Inferior parietal cortex (tissue), 1 donor: ENCODE measurements at regions not wholly inside any gene's neighbourhood (a gene's known extent, or its start where the extent isn't known, plus 50 kb on each side); places are given as distances from the start of the nearest gene placed in this dataset.
"Not testable (repeated sequence)": the region's sequence is repeated elsewhere in the genome, so short reads cannot be mapped to it uniquely, and the experiment has no call there.

ENCODE experiments used
- DNase-seq: peaks from one replicate; pipeline ENCODE4 v3.0.0-alpha.2; 2016; ENCODE audit errors: extremely low spot score

GRCh38 chr1:146715054-146715453 lies 223.1 kb upstream of the NBPF12 start:
- not testable (repeated sequence) for DNase-seq

- not testable (repeated sequence) for DNase-seq
These were observed 227.1 kb upstream of the NBPF12 start for GRCh38 chr1:146710838-146711521.

- DNase-seq: not testable (repeated sequence)
These were observed 228.8 kb upstream of the NBPF12 start for GRCh38 chr1:146709302-146709701.

- DNase-seq: not testable (repeated sequence)
These were observed 233.9 kb upstream of the NBPF12 start for GRCh38 chr1:146704162-146704724.

GRCh38 chr1:146701320-146701719 lies 236.8 kb upstream of the NBPF12 start:
- DNase-seq: not testable (repeated sequence)

- not testable (repeated sequence) for DNase-seq
These were observed 242.7 kb upstream of the NBPF12 start for GRCh38 chr1:146695388-146695787.

- DNase-seq: not testable (repeated sequence)
These were observed 246.3 kb upstream of the NBPF12 start for GRCh38 chr1:146691798-146692197.

GRCh38 chr1:146688893-146689292 lies 249.2 kb upstream of the NBPF12 start:
- not testable (repeated sequence) for DNase-seq

- not testable (repeated sequence) for DNase-seq
These were observed 251.3 kb upstream of the NBPF12 start for GRCh38 chr1:146686777-146687366.

- DNase-seq: not testable (repeated sequence)
These were observed 255.0 kb upstream of the NBPF12 start for GRCh38 chr1:146683126-146683429.

GRCh38 chr1:146682227-146683125 lies 255.6 kb upstream of the NBPF12 start:
- not testable (repeated sequence) for DNase-seq

GRCh38 chr1:146673729-146674299 lies 264.3 kb upstream of the NBPF12 start:
- not testable (repeated sequence) for DNase-seq

GRCh38 chr1:146672608-146673007 lies 265.5 kb upstream of the NBPF12 start:
- not testable (repeated sequence) for DNase-seq

- not testable (repeated sequence) for DNase-seq
These were observed 266.5 kb upstream of the NBPF12 start for GRCh38 chr1:146671588-146671987.

- DNase-seq: not testable (repeated sequence)
These were observed 267.1 kb upstream of the NBPF12 start for GRCh38 chr1:146670832-146671566.

- DNase-seq: not testable (repeated sequence)
These were observed 271.8 kb upstream of the NBPF12 start for GRCh38 chr1:146666275-146666674.

- not testable (repeated sequence) for DNase-seq
These were observed 277.9 kb upstream of the NBPF12 start for GRCh38 chr1:146660242-146660641.

GRCh38 chr1:146656356-146657060 lies 281.6 kb upstream of the NBPF12 start:
- not testable (repeated sequence) for DNase-seq

- not testable (repeated sequence) for DNase-seq
These were observed 283.4 kb upstream of the NBPF12 start for GRCh38 chr1:146654763-146655162.

- DNase-seq: not testable (repeated sequence)
These were observed 292.0 kb upstream of the NBPF12 start for GRCh38 chr1:146645978-146646604.
